Prostate gland (tissue), 2 donors: ENCODE measurements at regions not wholly inside any gene's neighbourhood (a gene's known extent, or its start where the extent isn't known, plus 50 kb on each side); places are given as distances from the start of the nearest gene placed in this dataset.

Experiments
- CTCF ChIP-seq, 4 experiments: fragments of 200-600 bp in 2 of 4; fragments of 450-650 bp in 2 of 4; sonication (generic) in 2 of 4; IDR thresholded peaks; 1 replicate in 3 of 4; 2 replicates in 1 of 4; pipeline ENCODE4 v1.5.1; 2016 to 2019; ENCODE audit warnings: antibody characterized with exemption in 4 of 4, mild to moderate bottlenecking in 2 of 4, moderate library complexity in 2 of 4
- POLR2A ChIP-seq: fragments of 450-650 bp; IDR thresholded peaks from one replicate; pipeline ENCODE4 v1.6.1; 2016; ENCODE audit warnings: antibody characterized with exemption, mild to moderate bottlenecking
- POLR2AphosphoS5 ChIP-seq: sonication (generic); formaldehyde crosslinking; IDR thresholded peaks from one replicate; pipeline ENCODE4 v1.6.1; 2017; ENCODE audit warnings: antibody characterized with exemption

DNA sequence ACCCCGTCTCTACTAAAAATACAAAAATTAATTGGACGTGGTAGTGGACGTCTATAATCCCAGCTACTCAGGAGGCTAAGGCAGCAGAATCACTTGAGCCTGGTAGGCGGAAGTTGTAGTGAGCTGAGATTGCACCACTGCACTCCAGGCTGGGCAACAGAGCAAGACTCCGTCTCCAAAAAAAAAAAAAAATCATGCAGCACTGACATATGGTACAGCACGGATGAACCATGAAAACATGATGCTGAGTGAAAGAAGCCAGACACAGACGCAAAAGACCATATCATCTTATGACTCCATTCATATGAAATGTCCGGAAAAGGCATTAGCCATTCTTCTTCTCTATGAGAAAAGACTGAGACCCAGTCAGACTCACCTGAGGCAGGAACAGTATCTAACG is 50.4 kb downstream of the PITPNM2 start:
- TF ChIP-seq POLR2A: no peak
- TF ChIP-seq CTCF (IDR thresholded peaks at IDR 0.05): no peak
- no peak for TF ChIP-seq POLR2AphosphoS5
